ENCODE measurements at regions not wholly inside any gene's neighbourhood (a gene's known extent, or its start where the extent isn't known, plus 50 kb on each side); places are given as distances from the start of the nearest gene placed in this dataset.

- H3K9me3 ChIP-seq (ENCODE audit: insufficient read depth, low read depth): no peaks in the 10 kb centered on the region; the same call in 1 of the 2 replicates
- no peaks in the 10 kb centered on the region for H3F3A ChIP-seq (ENCODE audit: insufficient read depth, low read depth)
- peaks cover 72% of the 10 kb centered on the region for H3K27me3 ChIP-seq (ENCODE audit: insufficient read depth, low read depth)
- intact Hi-C loops (cut with micrococcal nuclease; ENCODE audit: unreplicated experiment): no loop called here
- no peak overlapping the region for H2AFZ ChIP-seq
- no peak overlapping the region for H3K27ac ChIP-seq
- no peak overlapping the region for H3K4me2 ChIP-seq
- TF ChIP-seq, protein P1, sequence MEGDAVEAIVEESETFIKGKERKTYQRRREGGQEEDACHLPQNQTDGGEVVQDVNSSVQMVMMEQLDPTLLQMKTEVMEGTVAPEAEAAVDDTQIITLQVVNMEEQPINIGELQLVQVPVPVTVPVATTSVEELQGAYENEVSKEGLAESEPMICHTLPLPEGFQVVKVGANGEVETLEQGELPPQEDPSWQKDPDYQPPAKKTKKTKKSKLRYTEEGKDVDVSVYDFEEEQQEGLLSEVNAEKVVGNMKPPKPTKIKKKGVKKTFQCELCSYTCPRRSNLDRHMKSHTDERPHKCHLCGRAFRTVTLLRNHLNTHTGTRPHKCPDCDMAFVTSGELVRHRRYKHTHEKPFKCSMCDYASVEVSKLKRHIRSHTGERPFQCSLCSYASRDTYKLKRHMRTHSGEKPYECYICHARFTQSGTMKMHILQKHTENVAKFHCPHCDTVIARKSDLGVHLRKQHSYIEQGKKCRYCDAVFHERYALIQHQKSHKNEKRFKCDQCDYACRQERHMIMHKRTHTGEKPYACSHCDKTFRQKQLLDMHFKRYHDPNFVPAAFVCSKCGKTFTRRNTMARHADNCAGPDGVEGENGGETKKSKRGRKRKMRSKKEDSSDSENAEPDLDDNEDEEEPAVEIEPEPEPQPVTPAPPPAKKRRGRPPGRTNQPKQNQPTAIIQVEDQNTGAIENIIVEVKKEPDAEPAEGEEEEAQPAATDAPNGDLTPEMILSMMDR (conservative IDR thresholded peaks at IDR 0.05): no peak
- TF ChIP-seq EZH2 (IDR thresholded peaks at IDR 0.05; ENCODE audit: low read depth): no peak
- no peaks in the 10 kb centered on the region for H3K4me1 ChIP-seq (replicated peaks; ENCODE audit: insufficient read depth)
- no peak overlapping the region for H3K4me3 ChIP-seq
- POLR2A ChIA-PET (ENCODE audit: unreplicated experiment): no interaction called here
- no peaks in the 10 kb centered on the region for H3K36me3 ChIP-seq (ENCODE audit: low read depth)
- CTCF ChIA-PET: no interaction called here
- no peak for DNase-seq
- H4K20me1 ChIP-seq (ENCODE audit: insufficient read depth): no peaks in the 10 kb centered on the region
- no peaks in the 10 kb centered on the region for H3K79me2 ChIP-seq (ENCODE audit: low read depth)
- BruUV-seq (replicated peaks): no TSS peak
- no peaks in the 10 kb centered on the region; the same call in 1 of the 2 replicates for H3K9me2 ChIP-seq (ENCODE audit: insufficient read depth)
These were observed 158.1 kb downstream of the UNC5CL start for GRCh38 chr6:40880906-40881305.

DNA sequence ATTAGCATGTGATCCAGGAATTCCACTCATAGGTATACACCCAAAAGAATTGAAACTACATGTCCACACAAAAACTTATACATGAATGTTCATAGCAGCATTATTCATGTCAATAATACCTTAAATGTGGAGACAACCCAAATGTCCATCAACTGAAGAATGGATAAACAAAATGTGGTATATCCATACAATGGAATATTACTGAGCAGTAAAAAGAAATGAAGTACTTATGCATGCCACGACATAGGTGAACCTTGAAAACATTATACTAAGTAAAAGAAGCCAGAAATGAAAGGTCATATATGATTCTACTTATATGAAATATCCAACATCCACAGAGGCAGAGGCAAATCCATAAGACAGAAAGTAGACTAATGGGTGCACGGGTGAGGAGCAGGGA lies 159.9 kb downstream of the UNC5CL start:
- no peaks in the 10 kb centered on the region for H3K4me1 ChIP-seq (replicated peaks; ENCODE audit: insufficient read depth)
- H3F3A ChIP-seq (ENCODE audit: insufficient read depth, low read depth): no peaks in the 10 kb centered on the region
- TF ChIP-seq, protein P1 (conservative IDR thresholded peaks at IDR 0.05): no peak
- TF ChIP-seq EZH2 (IDR thresholded peaks at IDR 0.05; ENCODE audit: low read depth): no peak
- no peaks in the 10 kb centered on the region for H4K20me1 ChIP-seq (ENCODE audit: insufficient read depth)
- no peak overlapping the region for H2AFZ ChIP-seq
- no peaks in the 10 kb centered on the region; the same call in 1 of the 2 replicates for H3K9me2 ChIP-seq (ENCODE audit: insufficient read depth)
- BruUV-seq (replicated peaks): no TSS peak
- no peaks in the 10 kb centered on the region for H3K79me2 ChIP-seq (ENCODE audit: low read depth)
- intact Hi-C loops (cut with micrococcal nuclease; ENCODE audit: unreplicated experiment): no loop called here
- H3K36me3 ChIP-seq (ENCODE audit: low read depth): no peaks in the 10 kb centered on the region
- H3K9me3 ChIP-seq (ENCODE audit: insufficient read depth, low read depth): no peaks in the 10 kb centered on the region; the same call in 1 of the 2 replicates
- H3K4me3 ChIP-seq: no peak overlapping the region
- ChIA-PET POLR2A (ENCODE audit: unreplicated experiment) (no interaction called here), CTCF (no interaction called here)
- DNase-seq: no peak
- H3K4me2 ChIP-seq: no peak overlapping the region
- peaks cover 74% of the 10 kb centered on the region for H3K27me3 ChIP-seq (ENCODE audit: insufficient read depth, low read depth)
- no peak overlapping the region for H3K27ac ChIP-seq

DNA sequence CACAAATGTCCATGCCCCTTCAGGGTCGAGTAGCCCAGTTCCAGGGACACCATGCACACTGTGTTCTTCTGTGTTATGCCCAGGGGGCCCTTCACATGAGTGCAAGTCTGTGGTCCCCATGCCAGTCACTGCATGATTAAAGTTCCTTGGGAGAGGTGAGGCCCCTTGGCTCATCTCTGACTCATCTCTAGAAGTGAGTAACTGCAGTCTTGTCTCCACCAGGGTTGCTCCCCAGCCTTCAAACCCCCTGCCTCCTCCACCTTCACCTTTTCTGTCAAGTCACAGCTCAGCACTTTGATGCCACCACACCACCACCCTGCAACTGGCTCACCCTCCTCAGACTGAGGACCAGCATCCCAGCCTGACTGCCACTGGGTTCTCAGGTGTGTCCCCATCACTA lies 161.7 kb downstream of the UNC5CL start:
- Histone ChIP-seq H3K36me3 (ENCODE audit: low read depth) (no peaks in the 10 kb centered on the region), H3K27ac (no peak overlapping the region), H2AFZ (no peak overlapping the region), H4K20me1 (ENCODE audit: insufficient read depth) (no peaks in the 10 kb centered on the region), H3K9me3 (ENCODE audit: insufficient read depth, low read depth) (no peaks in the 10 kb centered on the region; the same call in 1 of the 2 replicates), H3K27me3 (ENCODE audit: insufficient read depth, low read depth) (peaks cover 74% of the 10 kb centered on the region), H3F3A (ENCODE audit: insufficient read depth, low read depth) (no peaks in the 10 kb centered on the region), H3K4me2 (no peak overlapping the region), H3K79me2 (ENCODE audit: low read depth) (no peaks in the 10 kb centered on the region), H3K4me1 (replicated peaks; ENCODE audit: insufficient read depth) (no peaks in the 10 kb centered on the region), H3K4me3 (no peak overlapping the region), H3K9me2 (ENCODE audit: insufficient read depth) (no peaks in the 10 kb centered on the region; the same call in 1 of the 2 replicates)
- no peak for DNase-seq
- CTCF ChIA-PET: no interaction called here
- no TSS peak for BruUV-seq (replicated peaks)
- POLR2A ChIA-PET (ENCODE audit: unreplicated experiment): no interaction called here
- intact Hi-C loops (cut with micrococcal nuclease; ENCODE audit: unreplicated experiment): no loop called here
- no peak for TF ChIP-seq EZH2 (IDR thresholded peaks at IDR 0.05; ENCODE audit: low read depth)
- TF ChIP-seq, protein P1 (conservative IDR thresholded peaks at IDR 0.05): no peak

Measured in PC-9 (cell line).